ENCODE measurements at regions not wholly inside any gene's neighbourhood (a gene's known extent, or its start where the extent isn't known, plus 50 kb on each side); places are given as distances from the start of the nearest gene placed in this dataset.

GRCh38 chr2:842151-842803 is 108.4 kb upstream of the SNTG2 start:
- TF ChIP-seq CTCF (IDR thresholded peaks at IDR 0.05) (no peak), POLR2AphosphoS5 (IDR thresholded peaks at IDR 0.05; ENCODE audit: low read depth, low read length) (no peak), SIN3A (IDR thresholded peaks at IDR 0.05; ENCODE audit: borderline replicate concordance, insufficient read depth, low read depth, low read length) (no peak)
- TF ChIP-seq, protein P1, sequence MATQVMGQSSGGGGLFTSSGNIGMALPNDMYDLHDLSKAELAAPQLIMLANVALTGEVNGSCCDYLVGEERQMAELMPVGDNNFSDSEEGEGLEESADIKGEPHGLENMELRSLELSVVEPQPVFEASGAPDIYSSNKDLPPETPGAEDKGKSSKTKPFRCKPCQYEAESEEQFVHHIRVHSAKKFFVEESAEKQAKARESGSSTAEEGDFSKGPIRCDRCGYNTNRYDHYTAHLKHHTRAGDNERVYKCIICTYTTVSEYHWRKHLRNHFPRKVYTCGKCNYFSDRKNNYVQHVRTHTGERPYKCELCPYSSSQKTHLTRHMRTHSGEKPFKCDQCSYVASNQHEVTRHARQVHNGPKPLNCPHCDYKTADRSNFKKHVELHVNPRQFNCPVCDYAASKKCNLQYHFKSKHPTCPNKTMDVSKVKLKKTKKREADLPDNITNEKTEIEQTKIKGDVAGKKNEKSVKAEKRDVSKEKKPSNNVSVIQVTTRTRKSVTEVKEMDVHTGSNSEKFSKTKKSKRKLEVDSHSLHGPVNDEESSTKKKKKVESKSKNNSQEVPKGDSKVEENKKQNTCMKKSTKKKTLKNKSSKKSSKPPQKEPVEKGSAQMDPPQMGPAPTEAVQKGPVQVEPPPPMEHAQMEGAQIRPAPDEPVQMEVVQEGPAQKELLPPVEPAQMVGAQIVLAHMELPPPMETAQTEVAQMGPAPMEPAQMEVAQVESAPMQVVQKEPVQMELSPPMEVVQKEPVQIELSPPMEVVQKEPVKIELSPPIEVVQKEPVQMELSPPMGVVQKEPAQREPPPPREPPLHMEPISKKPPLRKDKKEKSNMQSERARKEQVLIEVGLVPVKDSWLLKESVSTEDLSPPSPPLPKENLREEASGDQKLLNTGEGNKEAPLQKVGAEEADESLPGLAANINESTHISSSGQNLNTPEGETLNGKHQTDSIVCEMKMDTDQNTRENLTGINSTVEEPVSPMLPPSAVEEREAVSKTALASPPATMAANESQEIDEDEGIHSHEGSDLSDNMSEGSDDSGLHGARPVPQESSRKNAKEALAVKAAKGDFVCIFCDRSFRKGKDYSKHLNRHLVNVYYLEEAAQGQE (IDR thresholded peaks at IDR 0.05; ENCODE audit: insufficient read depth in 1 of 2, low read depth in 2 of 2, low read length in 1 of 2), result no peak
